GM06990 (cell line): ENCODE measurements at regions not wholly inside any gene's neighbourhood (a gene's known extent, or its start where the extent isn't known, plus 50 kb on each side); places are given as distances from the start of the nearest gene placed in this dataset.

Experiments
- DNase-seq: peaks from one replicate; pipeline ENCODE4 v3.0.0-alpha.2; 2011; ENCODE audit not compliant: insufficient read length; ENCODE audit errors: extremely low read depth
- H3K27me3 ChIP-seq: replicated peaks from 2 replicates; pipeline ENCODE4 v1.6.0; 2011; ENCODE audit warnings: low read length; ENCODE audit not compliant: control insufficient read depth, insufficient read depth
- H3K36me3 ChIP-seq: 2 replicates; pipeline ENCODE4 v1.5.1; 2011; ENCODE audit warnings: low read length; ENCODE audit not compliant: control insufficient read depth, insufficient read depth
- H3K4me3 ChIP-seq: replicated peaks from 2 replicates; pipeline ENCODE4 v1.5.1; 2011; ENCODE audit warnings: low read depth, mild to moderate bottlenecking, control low read depth, low read length
- CTCF ChIP-seq: IDR thresholded peaks from 2 replicates; pipeline ENCODE4 v1.5.1; 2011; ENCODE audit warnings: low read length, control low read depth, mild to moderate bottlenecking, inconsistent platforms; ENCODE audit not compliant: insufficient read depth, poor library complexity, severe bottlenecking

DNA sequence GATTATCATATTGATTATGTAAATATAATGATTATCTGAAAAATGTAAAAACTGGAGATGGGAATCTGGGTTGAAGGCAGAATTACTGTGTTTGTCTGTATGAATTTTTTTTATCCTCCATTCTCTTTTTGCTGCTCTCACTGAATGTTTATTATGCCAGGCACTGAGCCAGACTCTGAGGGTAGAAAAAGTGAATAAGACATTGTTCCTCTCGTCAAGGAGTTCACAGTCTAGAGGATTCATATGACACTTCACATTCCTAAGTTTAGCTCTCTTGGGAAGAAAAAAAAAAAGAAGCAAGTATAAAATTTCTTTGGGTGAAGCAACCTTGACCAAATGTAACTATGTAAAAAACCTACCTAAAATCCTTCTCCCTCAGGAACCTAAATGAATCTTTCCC is 120.9 kb upstream of the LMO3 start:
- H3K4me3 ChIP-seq: no peak overlapping the region
- DNase-seq: no peak
- H3K27me3 ChIP-seq: no peaks in the 10 kb centered on the region
- no peaks in the 10 kb centered on the region for H3K36me3 ChIP-seq
- no peak for TF ChIP-seq CTCF

- Histone ChIP-seq H3K27me3 (no peaks in the 10 kb centered on the region), H3K36me3 (no peaks in the 10 kb centered on the region), H3K4me3 (no peak overlapping the region)
- DNase-seq: no peak
- TF ChIP-seq CTCF: no peak
These were observed 113.9 kb upstream of the LMO3 start for GRCh38 chr12:16719713-16720416.

DNA sequence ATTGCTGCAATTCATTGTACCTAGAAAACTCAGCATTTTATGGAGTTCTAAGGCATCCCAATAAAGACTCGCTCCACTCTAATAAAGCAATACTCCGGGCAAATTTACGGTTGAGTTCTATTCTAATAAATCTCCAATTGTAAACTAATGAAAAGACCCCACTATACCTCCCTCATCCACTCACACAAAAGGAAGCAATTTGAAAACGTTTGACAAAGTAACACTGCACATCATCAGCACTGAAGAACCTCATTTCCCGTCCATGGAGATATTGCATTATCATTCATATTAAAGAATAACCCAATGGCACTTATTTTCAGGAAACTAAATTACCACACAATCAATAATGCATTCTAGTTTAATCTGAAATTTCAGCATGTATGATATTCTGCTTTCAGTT is 111.0 kb upstream of the LMO3 start:
- DNase-seq: no peak
- no peaks in the 10 kb centered on the region for H3K36me3 ChIP-seq
- TF ChIP-seq CTCF: no peak
- H3K4me3 ChIP-seq: no peak overlapping the region
- H3K27me3 ChIP-seq: no peaks in the 10 kb centered on the region

GRCh38 chr12:16692099-16692498 is 86.1 kb upstream of the LMO3 start:
- TF ChIP-seq CTCF: no peak
- no peak for DNase-seq
- Histone ChIP-seq H3K27me3 (no peaks in the 10 kb centered on the region), H3K4me3 (no peak overlapping the region), H3K36me3 (no peaks in the 10 kb centered on the region)

- Histone ChIP-seq H3K27me3 (no peaks in the 10 kb centered on the region), H3K4me3 (no peak overlapping the region), H3K36me3 (no peaks in the 10 kb centered on the region)
- TF ChIP-seq CTCF: no peak
- DNase-seq: no peak
These were observed 85.7 kb upstream of the LMO3 start for GRCh38 chr12:16691624-16692023.

- no peak overlapping the region for H3K4me3 ChIP-seq
- H3K36me3 ChIP-seq: no peaks in the 10 kb centered on the region
- H3K27me3 ChIP-seq: no peaks in the 10 kb centered on the region
- no peak for TF ChIP-seq CTCF
- no peak for DNase-seq
These were observed 82.2 kb upstream of the LMO3 start for GRCh38 chr12:16688200-16688599.
